ENCODE measurements at regions not wholly inside any gene's neighbourhood (a gene's known extent, or its start where the extent isn't known, plus 50 kb on each side); places are given as distances from the start of the nearest gene placed in this dataset.
"Not testable (repeated sequence)": the region's sequence is repeated elsewhere in the genome, so short reads cannot be mapped to it uniquely, and the experiment has no call there.

GRCh38 chr5:111975133-111975532 is 218.1 kb upstream of the NREP start:
- ATAC-seq: no peak
- Mint-ChIP-seq H3K27ac (no peak overlapping the region), H3K4me3 (no peak overlapping the region), H3K4me1 (no peaks in the 10 kb centered on the region), H3K36me3 (no peaks in the 10 kb centered on the region), H3K9me3 (no peaks in the 10 kb centered on the region)
- DNase-seq (ENCODE audit: low spot score in 2 of 2): no peak

- ATAC-seq: no peak
- H3K36me3 Mint-ChIP-seq: no peaks in the 10 kb centered on the region
- no peak overlapping the region for H3K27ac Mint-ChIP-seq
- no peaks in the 10 kb centered on the region for H3K4me1 Mint-ChIP-seq
- no peak for DNase-seq (ENCODE audit: low spot score in 2 of 2)
- no peak overlapping the region for H3K4me3 Mint-ChIP-seq
- H3K9me3 Mint-ChIP-seq: no peaks in the 10 kb centered on the region
Measured at GRCh38 chr5:111973961-111974360, 217.0 kb upstream of the NREP start.

- DNase-seq (ENCODE audit: low spot score in 2 of 2): no peak
- Mint-ChIP-seq H3K27ac (no peak overlapping the region), H3K4me3 (no peak overlapping the region), H3K36me3 (no peaks in the 10 kb centered on the region), H3K4me1 (no peaks in the 10 kb centered on the region), H3K9me3 (no peaks in the 10 kb centered on the region)
- ATAC-seq: no peak
Measured at GRCh38 chr5:111972548-111972947, 215.6 kb upstream of the NREP start.

- ATAC-seq: no peak
- Mint-ChIP-seq H3K4me3 (no peak overlapping the region), H3K9me3 (no peaks in the 10 kb centered on the region), H3K4me1 (no peaks in the 10 kb centered on the region), H3K36me3 (no peaks in the 10 kb centered on the region), H3K27ac (no peak overlapping the region)
- no peak for DNase-seq (ENCODE audit: low spot score in 2 of 2)
Measured at GRCh38 chr5:111972080-111972479, 215.1 kb upstream of the NREP start.

GRCh38 chr5:111968459-111968858 is 211.5 kb upstream of the NREP start:
- DNase-seq (ENCODE audit: low spot score in 2 of 2) (no peak), ATAC-seq (no peak)
- Mint-ChIP-seq H3K4me1 (no peaks in the 10 kb centered on the region), H3K9me3 (no peaks in the 10 kb centered on the region), H3K27ac (no peak overlapping the region), H3K36me3 (no peaks in the 10 kb centered on the region), H3K4me3 (no peak overlapping the region)

GRCh38 chr5:111967463-111967862 is 210.5 kb upstream of the NREP start:
- no peak for DNase-seq (ENCODE audit: low spot score in 2 of 2)
- H3K36me3 Mint-ChIP-seq: no peaks in the 10 kb centered on the region
- no peak for ATAC-seq
- H3K27ac Mint-ChIP-seq: no peak overlapping the region
- H3K4me3 Mint-ChIP-seq: no peak overlapping the region
- H3K9me3 Mint-ChIP-seq: no peaks in the 10 kb centered on the region
- no peaks in the 10 kb centered on the region for H3K4me1 Mint-ChIP-seq

GRCh38 chr5:111966290-111966689 is 209.3 kb upstream of the NREP start:
- H3K36me3 Mint-ChIP-seq: no peaks in the 10 kb centered on the region
- no peaks in the 10 kb centered on the region for H3K4me1 Mint-ChIP-seq
- no peak for ATAC-seq
- no peak overlapping the region for H3K27ac Mint-ChIP-seq
- H3K9me3 Mint-ChIP-seq: no peaks in the 10 kb centered on the region
- no peak for DNase-seq (ENCODE audit: low spot score in 2 of 2)
- no peak overlapping the region for H3K4me3 Mint-ChIP-seq

- no peak overlapping the region for H3K4me3 Mint-ChIP-seq
- H3K36me3 Mint-ChIP-seq: no peaks in the 10 kb centered on the region
- H3K4me1 Mint-ChIP-seq: no peaks in the 10 kb centered on the region
- H3K9me3 Mint-ChIP-seq: no peaks in the 10 kb centered on the region
- no peak for ATAC-seq
- H3K27ac Mint-ChIP-seq: no peak overlapping the region
- no peak for DNase-seq (ENCODE audit: low spot score in 2 of 2)
Measured at GRCh38 chr5:111963555-111963954, 206.6 kb upstream of the NREP start.

GRCh38 chr5:111962906-111963305 is 205.9 kb upstream of the NREP start:
- ATAC-seq: no peak
- no peak for DNase-seq (ENCODE audit: low spot score in 2 of 2)
- Mint-ChIP-seq H3K4me3 (no peak overlapping the region), H3K36me3 (no peaks in the 10 kb centered on the region), H3K4me1 (no peaks in the 10 kb centered on the region), H3K27ac (no peak overlapping the region), H3K9me3 (no peaks in the 10 kb centered on the region)

GRCh38 chr5:111961862-111962261 is 204.9 kb upstream of the NREP start:
- DNase-seq (ENCODE audit: low spot score in 2 of 2): no peak
- ATAC-seq: no peak
- no peaks in the 10 kb centered on the region for H3K4me1 Mint-ChIP-seq
- H3K4me3 Mint-ChIP-seq: no peak overlapping the region
- H3K27ac Mint-ChIP-seq: no peak overlapping the region
- H3K36me3 Mint-ChIP-seq: no peaks in the 10 kb centered on the region
- no peaks in the 10 kb centered on the region for H3K9me3 Mint-ChIP-seq

GRCh38 chr5:111960476-111961215 is 203.7 kb upstream of the NREP start:
- Mint-ChIP-seq H3K4me3 (no peak overlapping the region), H3K27ac (no peak overlapping the region), H3K9me3 (no peaks in the 10 kb centered on the region), H3K36me3 (no peaks in the 10 kb centered on the region), H3K4me1 (no peaks in the 10 kb centered on the region)
- DNase-seq (ENCODE audit: low spot score in 2 of 2) (no peak), ATAC-seq (no peak)

GRCh38 chr5:111958851-111959250 is 201.9 kb upstream of the NREP start:
- ATAC-seq (no peak), DNase-seq (ENCODE audit: low spot score in 2 of 2) (no peak)
- Mint-ChIP-seq H3K4me1 (no peaks in the 10 kb centered on the region), H3K27ac (no peak overlapping the region), H3K4me3 (no peak overlapping the region), H3K9me3 (no peaks in the 10 kb centered on the region), H3K36me3 (no peaks in the 10 kb centered on the region)

GRCh38 chr5:111956765-111957164 is 199.8 kb upstream of the NREP start:
- H3K4me3 Mint-ChIP-seq; H3K36me3 Mint-ChIP-seq; H3K4me1 Mint-ChIP-seq; DNase-seq (ENCODE audit: low spot score in 2 of 2); H3K27ac Mint-ChIP-seq; ATAC-seq; H3K9me3 Mint-ChIP-seq: not testable (repeated sequence)

GRCh38 chr5:111954516-111955395 is 197.8 kb upstream of the NREP start:
- Mint-ChIP-seq H3K9me3 (no peaks in the 10 kb centered on the region), H3K27ac (no peak overlapping the region), H3K4me3 (no peak overlapping the region), H3K36me3 (no peaks in the 10 kb centered on the region), H3K4me1 (no peaks in the 10 kb centered on the region)
- DNase-seq (ENCODE audit: low spot score in 2 of 2) (no peak), ATAC-seq (no peak)

- Mint-ChIP-seq H3K9me3 (no peaks in the 10 kb centered on the region), H3K4me3 (no peak overlapping the region), H3K4me1 (no peaks in the 10 kb centered on the region), H3K27ac (no peak overlapping the region), H3K36me3 (no peaks in the 10 kb centered on the region)
- no peak for ATAC-seq
- DNase-seq (ENCODE audit: low spot score in 2 of 2): no peak
Measured at GRCh38 chr5:111953351-111954127, 196.5 kb upstream of the NREP start.

All from stimulated activated effector memory CD8-positive, alpha-beta T cell treated with anti-CD3 and anti-CD28 coated beads, Interleukin-12 subunit alpha, Interleukin-12 subunit beta, amount 100 ng/mL, for 72 hours (primary cell).